GM12865 (cell line): ENCODE measurements at regions not wholly inside any gene's neighbourhood (a gene's known extent, or its start where the extent isn't known, plus 50 kb on each side); places are given as distances from the start of the nearest gene placed in this dataset.

ENCODE experiments used
- DNase-seq: peaks from one replicate; pipeline ENCODE4 v3.0.0; 2010; ENCODE audit warnings: low read depth
- H3K4me3 ChIP-seq: 2 replicates; pipeline ENCODE4 v1.5.1; 2011; ENCODE audit warnings: mild to moderate bottlenecking, low read depth, low read length, control low read depth
- TF ChIP-seq, protein P1 (sequence below): IDR thresholded peaks from 2 replicates; pipeline ENCODE4 v1.5.1; 2011; ENCODE audit warnings: low read length, control low read depth, low read depth, inconsistent platforms; ENCODE audit not compliant: insufficient read depth; ENCODE audit errors: missing control alignments

DNA sequence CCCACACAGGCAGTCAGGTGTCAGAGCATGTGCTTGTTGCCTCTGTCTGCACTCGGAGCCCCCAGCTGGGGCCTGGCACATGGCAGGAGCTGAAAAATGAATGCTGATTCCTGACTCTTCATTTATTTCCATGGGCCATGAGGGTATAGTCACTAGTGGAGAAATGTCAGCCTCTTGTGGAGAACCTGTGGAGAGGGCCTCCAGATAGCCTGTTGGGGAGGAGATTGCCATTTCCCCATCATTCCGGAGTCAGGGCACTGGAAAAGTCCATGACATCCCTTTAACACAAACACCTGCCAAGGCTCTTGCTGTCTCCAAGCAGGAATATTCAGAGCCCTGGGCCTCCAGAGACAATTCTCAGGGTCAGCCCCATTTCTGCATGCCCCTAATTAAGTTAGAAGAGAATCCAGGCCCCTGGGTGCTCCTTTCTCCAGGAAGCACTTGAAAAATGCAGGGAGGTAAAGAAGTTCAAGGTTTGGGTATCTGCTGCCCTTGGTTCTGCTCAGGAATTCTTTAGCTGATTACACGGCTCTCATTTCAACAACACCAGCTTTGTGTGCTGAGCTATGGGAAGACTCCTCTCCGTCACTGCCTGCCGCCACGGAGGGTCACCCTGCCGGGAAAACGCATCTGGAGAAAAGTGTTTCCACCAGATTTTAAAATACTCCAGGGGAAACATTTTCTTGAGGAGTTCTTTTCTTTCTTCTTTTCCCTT, 311.3 kb downstream of the MYCN start:
- TF ChIP-seq, protein P1, sequence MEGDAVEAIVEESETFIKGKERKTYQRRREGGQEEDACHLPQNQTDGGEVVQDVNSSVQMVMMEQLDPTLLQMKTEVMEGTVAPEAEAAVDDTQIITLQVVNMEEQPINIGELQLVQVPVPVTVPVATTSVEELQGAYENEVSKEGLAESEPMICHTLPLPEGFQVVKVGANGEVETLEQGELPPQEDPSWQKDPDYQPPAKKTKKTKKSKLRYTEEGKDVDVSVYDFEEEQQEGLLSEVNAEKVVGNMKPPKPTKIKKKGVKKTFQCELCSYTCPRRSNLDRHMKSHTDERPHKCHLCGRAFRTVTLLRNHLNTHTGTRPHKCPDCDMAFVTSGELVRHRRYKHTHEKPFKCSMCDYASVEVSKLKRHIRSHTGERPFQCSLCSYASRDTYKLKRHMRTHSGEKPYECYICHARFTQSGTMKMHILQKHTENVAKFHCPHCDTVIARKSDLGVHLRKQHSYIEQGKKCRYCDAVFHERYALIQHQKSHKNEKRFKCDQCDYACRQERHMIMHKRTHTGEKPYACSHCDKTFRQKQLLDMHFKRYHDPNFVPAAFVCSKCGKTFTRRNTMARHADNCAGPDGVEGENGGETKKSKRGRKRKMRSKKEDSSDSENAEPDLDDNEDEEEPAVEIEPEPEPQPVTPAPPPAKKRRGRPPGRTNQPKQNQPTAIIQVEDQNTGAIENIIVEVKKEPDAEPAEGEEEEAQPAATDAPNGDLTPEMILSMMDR: no peak
- no peak for DNase-seq
- no peak overlapping the region for H3K4me3 ChIP-seq

DNA sequence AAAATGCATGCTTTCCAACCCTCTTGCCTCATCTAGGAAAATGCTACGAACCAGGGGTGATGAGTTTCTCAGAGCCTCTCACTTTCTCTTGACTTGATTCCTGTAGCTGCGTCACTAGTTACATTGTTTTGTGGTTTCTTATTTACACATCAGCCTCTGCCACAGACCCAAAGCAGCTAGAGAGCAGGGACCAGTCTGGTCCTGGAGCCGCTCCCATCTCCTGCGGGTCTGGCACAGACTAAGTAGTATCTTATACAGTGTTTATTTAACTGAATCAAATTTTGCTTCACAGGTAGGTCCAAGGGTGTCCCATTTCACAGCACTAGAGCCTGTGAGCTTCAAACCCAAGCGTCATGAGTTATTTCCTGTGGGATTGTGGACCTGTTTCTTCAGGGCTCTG, 310.5 kb downstream of the MYCN start:
- TF ChIP-seq, protein P1: no peak
- H3K4me3 ChIP-seq: no peak overlapping the region
- no peak for DNase-seq

DNA sequence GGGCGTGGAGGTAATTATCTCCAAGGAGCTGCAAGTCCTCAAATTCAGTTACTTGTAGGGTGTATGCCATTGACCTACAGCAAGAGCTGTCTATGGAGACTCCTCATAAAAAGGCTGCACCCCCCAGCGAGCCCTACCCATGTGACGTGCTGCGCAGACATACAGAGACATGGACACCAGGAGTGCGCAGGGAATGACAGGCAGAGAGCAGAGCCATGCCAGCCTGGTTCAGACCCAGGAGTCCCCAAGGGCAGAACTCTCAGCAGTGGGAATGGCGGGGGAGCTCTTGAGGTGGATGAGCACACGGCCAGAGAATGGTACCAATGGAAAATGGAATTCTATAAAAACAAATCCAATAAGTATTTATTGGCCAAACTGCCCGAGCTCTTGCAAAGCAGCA, 310.1 kb downstream of the MYCN start:
- TF ChIP-seq, protein P1: no peak
- no peak overlapping the region for H3K4me3 ChIP-seq
- DNase-seq: no peak

DNA sequence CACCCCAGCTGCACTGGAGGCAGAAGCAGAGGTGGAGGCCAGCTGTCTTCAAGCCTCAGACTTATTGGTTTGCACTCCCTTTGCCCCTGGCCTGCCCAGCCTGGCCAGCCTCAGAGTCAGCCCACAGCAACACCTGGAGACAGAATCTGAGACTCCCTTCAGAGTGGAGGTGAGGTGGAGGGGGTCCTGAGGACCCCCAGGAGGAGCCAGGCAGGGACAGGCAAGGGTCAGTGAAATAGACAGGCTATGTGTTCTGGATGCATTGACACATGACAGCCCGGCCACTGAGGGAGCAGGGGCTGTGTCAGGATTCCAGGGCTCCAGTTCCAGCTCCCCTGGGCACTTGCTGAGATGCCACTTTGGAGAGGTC, 309.7 kb downstream of the MYCN start:
- TF ChIP-seq, protein P1: no peak
- no peak for DNase-seq
- no peak overlapping the region for H3K4me3 ChIP-seq

DNA sequence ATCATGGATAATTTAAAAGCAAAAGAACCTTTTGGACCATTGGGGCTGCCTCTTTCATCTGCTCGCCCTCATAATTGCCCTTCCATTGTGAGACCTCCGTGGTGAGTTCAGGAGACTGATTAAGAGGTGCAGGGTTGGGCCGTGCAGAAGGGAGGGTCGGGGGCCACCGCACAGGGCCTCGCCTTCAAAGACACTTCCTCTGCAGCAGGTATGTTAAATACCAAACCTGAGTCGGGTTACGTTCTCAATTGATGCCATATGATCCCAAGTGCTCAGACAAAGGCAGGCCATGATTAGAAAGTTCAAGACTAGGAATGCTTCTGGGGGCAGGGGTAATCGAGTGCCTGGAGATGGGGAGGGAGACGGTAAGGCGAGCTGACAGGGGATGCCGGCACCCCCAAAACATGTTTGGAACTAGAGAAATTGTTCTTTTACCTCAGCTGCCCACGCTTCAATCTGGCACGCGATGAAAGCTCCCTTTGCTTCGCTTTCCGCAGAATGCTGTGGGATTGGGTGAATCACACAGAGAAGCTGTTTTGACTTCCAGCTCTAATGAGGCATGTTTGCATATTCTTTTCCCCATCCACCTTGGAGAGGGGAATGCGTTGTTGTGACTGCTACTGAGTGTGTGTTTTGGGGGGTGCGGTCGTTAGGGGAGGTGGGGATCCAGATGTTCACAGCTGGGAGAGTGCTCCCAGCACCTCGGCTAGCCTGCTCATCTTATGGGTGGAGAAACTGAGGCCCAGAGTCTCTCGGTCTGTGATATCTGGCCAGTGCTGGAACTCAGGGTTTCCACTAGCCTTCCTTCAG, 309.1 kb downstream of the MYCN start:
- DNase-seq: no peak
- no peak overlapping the region for H3K4me3 ChIP-seq
- TF ChIP-seq, protein P1: no peak

DNA sequence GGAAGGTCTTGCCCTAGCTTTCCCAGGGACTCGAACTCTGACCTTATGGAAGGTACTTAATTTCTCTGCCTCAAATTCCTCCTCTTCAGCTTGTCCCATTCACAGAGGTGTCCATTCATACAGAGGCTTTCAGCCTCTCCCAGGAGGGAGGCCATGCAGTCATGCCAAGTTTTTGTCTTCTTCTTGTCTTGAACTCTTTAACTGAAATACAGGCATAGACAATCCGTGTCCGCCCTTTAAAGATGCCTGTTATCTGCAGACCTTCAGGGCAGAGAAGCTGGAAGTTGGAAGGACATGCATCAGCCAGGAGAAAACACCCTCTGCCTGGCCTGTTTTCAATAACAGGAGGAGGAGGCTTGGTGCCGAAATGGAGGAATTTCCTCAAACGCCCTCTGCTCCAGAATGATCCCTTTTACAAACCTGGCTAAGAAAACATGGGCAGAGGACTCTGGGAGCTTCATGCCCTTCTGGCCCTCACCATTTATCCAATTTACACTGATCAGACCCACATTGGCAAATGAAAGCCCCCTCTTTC, 308.3 kb downstream of the MYCN start:
- H3K4me3 ChIP-seq: no peak overlapping the region
- no peak for DNase-seq
- TF ChIP-seq, protein P1: no peak
